Ascending aorta (tissue), 2 donors: ENCODE measurements at regions not wholly inside any gene's neighbourhood (a gene's known extent, or its start where the extent isn't known, plus 50 kb on each side); places are given as distances from the start of the nearest gene placed in this dataset.

ENCODE experiments used
- DNase-seq, 2 donors: peaks; one replicate each; pipeline ENCODE4 v3.0.0-alpha.2; 2019; ENCODE audit warnings: low spot score in 2 of 2
- H3K27ac ChIP-seq, 2 donors: fragments of 200-600 bp; sonication (generic); one replicate each; pipeline ENCODE4 v1.5.1; 2016 to 2017; ENCODE audit warnings: mild to moderate bottlenecking in 1 of 2
- H3K27me3 ChIP-seq: fragments of 200-600 bp; sonication (generic); one replicate; pipeline ENCODE4 v1.5.1; 2017
- H3K36me3 ChIP-seq, 2 donors: fragments of 200-600 bp; sonication (generic); one replicate each; pipeline ENCODE4 v1.5.1; 2016
- H3K4me1 ChIP-seq, 2 donors: fragments of 200-600 bp; sonication (generic); one replicate each; pipeline ENCODE4 v1.5.1; 2016 to 2017; ENCODE audit warnings: mild to moderate bottlenecking in 1 of 2
- H3K4me3 ChIP-seq, 2 donors: fragments of 200-600 bp; sonication (generic); one replicate each; pipeline ENCODE4 v1.5.1; 2016 to 2017; ENCODE audit warnings: mild to moderate bottlenecking in 1 of 2
- H3K9me3 ChIP-seq, 2 donors: fragments of 200-600 bp; sonication (generic); one replicate each; pipeline ENCODE4 v1.5.1; 2016
- CTCF ChIP-seq, 3 experiments: fragments of 200-600 bp in 2 of 3; fragments of 450-650 bp in 1 of 3; sonication (generic) in 2 of 3; IDR thresholded peaks; one replicate each; pipeline ENCODE4 v1.5.1; 2016 to 2019; ENCODE audit warnings: antibody characterized with exemption in 3 of 3, mild to moderate bottlenecking in 1 of 3, moderate library complexity in 1 of 3
- intact Hi-C: fragments of 100-400 bp; cut with DNase I; formaldehyde crosslinking; loops from one replicate; pipeline ENCODE4 v1.15.1; 2023

GRCh38 chr12:87518481-87518880 lies 510.7 kb downstream of the C12orf50 start:
- intact Hi-C loops: no loop called here
- Histone ChIP-seq H3K9me3 (no peaks in the 10 kb centered on the region), H3K36me3 (no peaks in the 10 kb centered on the region), H3K27me3 (no peaks in the 10 kb centered on the region), H3K4me1 (no peaks in the 10 kb centered on the region), H3K27ac (no peak overlapping the region), H3K4me3 (no peak overlapping the region)
- no peak for TF ChIP-seq CTCF (IDR thresholded peaks at IDR 0.05)
- no peak for DNase-seq

GRCh38 chr12:87518036-87518435 lies 511.2 kb downstream of the C12orf50 start:
- H3K27ac ChIP-seq: no peak overlapping the region
- TF ChIP-seq CTCF (IDR thresholded peaks at IDR 0.05): no peak
- intact Hi-C loops: no loop called here
- no peaks in the 10 kb centered on the region for H3K9me3 ChIP-seq
- H3K36me3 ChIP-seq: no peaks in the 10 kb centered on the region
- H3K4me3 ChIP-seq: no peak overlapping the region
- H3K27me3 ChIP-seq: no peaks in the 10 kb centered on the region
- no peak for DNase-seq
- no peaks in the 10 kb centered on the region for H3K4me1 ChIP-seq

- DNase-seq: no peak
- Histone ChIP-seq H3K27me3 (no peaks in the 10 kb centered on the region), H3K9me3 (no peaks in the 10 kb centered on the region), H3K36me3 (no peaks in the 10 kb centered on the region), H3K27ac (no peak overlapping the region), H3K4me3 (no peak overlapping the region), H3K4me1 (no peaks in the 10 kb centered on the region)
- no peak for TF ChIP-seq CTCF (IDR thresholded peaks at IDR 0.05)
- intact Hi-C loops: no loop called here
These were observed 515.5 kb downstream of the C12orf50 start for GRCh38 chr12:87513536-87514280.

GRCh38 chr12:87511371-87511770 lies 517.8 kb downstream of the C12orf50 start:
- Histone ChIP-seq H3K4me1 (no peaks in the 10 kb centered on the region), H3K27me3 (no peaks in the 10 kb centered on the region), H3K4me3 (no peak overlapping the region), H3K36me3 (no peaks in the 10 kb centered on the region), H3K27ac (no peak overlapping the region), H3K9me3 (no peaks in the 10 kb centered on the region)
- no peak for DNase-seq
- intact Hi-C loops: no loop called here
- TF ChIP-seq CTCF (IDR thresholded peaks at IDR 0.05): no peak

GRCh38 chr12:87509237-87509820 lies 519.9 kb downstream of the C12orf50 start:
- Histone ChIP-seq H3K4me1 (no peaks in the 10 kb centered on the region), H3K36me3 (no peaks in the 10 kb centered on the region), H3K9me3 (no peaks in the 10 kb centered on the region), H3K27me3 (no peaks in the 10 kb centered on the region), H3K27ac (no peak overlapping the region), H3K4me3 (no peak overlapping the region)
- DNase-seq: no peak
- TF ChIP-seq CTCF (IDR thresholded peaks at IDR 0.05): no peak
- intact Hi-C loops: no loop called here
